ENCODE measurements at regions not wholly inside any gene's neighbourhood (a gene's known extent, or its start where the extent isn't known, plus 50 kb on each side); places are given as distances from the start of the nearest gene placed in this dataset.

DNA sequence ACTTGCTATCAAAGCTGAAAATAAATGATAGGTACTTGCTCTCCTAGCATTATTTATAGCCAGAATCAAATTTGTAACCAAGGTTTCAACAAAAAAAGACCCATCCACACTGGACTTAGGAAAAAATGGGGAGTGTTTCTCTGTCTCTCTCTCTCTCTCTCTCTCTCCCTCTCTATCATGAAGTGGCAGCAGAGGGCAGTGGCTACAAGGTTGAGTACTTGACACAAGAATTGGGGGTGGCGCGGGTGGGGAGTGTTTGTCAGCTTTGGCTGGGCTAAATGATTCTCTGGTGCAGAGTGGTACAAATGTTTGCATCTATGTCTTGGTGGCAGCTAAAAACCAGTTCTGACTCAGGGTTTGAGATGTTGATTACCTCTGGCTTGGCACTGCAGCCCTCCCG, 85.0 kb downstream of the RBM43 start:
- TF ChIP-seq POLR2AphosphoS5 (IDR thresholded peaks at IDR 0.05; ENCODE audit: low read depth): no peak
- TF ChIP-seq, protein P1, sequence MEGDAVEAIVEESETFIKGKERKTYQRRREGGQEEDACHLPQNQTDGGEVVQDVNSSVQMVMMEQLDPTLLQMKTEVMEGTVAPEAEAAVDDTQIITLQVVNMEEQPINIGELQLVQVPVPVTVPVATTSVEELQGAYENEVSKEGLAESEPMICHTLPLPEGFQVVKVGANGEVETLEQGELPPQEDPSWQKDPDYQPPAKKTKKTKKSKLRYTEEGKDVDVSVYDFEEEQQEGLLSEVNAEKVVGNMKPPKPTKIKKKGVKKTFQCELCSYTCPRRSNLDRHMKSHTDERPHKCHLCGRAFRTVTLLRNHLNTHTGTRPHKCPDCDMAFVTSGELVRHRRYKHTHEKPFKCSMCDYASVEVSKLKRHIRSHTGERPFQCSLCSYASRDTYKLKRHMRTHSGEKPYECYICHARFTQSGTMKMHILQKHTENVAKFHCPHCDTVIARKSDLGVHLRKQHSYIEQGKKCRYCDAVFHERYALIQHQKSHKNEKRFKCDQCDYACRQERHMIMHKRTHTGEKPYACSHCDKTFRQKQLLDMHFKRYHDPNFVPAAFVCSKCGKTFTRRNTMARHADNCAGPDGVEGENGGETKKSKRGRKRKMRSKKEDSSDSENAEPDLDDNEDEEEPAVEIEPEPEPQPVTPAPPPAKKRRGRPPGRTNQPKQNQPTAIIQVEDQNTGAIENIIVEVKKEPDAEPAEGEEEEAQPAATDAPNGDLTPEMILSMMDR (IDR thresholded peaks at IDR 0.05; ENCODE audit: insufficient read depth, low read length): no peak
